ENCODE measurements at regions not wholly inside any gene's neighbourhood (a gene's known extent, or its start where the extent isn't known, plus 50 kb on each side); places are given as distances from the start of the nearest gene placed in this dataset.
"Not testable (repeated sequence)": the region's sequence is repeated elsewhere in the genome, so short reads cannot be mapped to it uniquely, and the experiment has no call there.

- CTCF ChIA-PET; dilution Hi-C loops (cut with MboI; ENCODE audit: extremely low pct_ligation_motif_present, low sequenced_read_pairs); H3K4me2 ChIP-seq (ENCODE audit: insufficient read depth, low read length); H3K4me3 ChIP-seq (replicated peaks in 1 of 3; ENCODE audit: insufficient read depth in 1 of 3, low read depth in 1 of 3, low read length in 3 of 3); H3K9ac ChIP-seq (replicated peaks; ENCODE audit: extremely low read depth, insufficient read depth, low read length); H3K9me1 ChIP-seq (replicated peaks; ENCODE audit: control insufficient read depth, extremely low read depth, insufficient read depth, low read length); H3K4me1 ChIP-seq (ENCODE audit: control insufficient read depth, extremely low read depth, insufficient read depth, low read length); H3K36me3 ChIP-seq (ENCODE audit: control insufficient read depth in 2 of 2, extremely low read depth in 1 of 2, insufficient read depth in 2 of 2, low read length in 2 of 2); H2AFZ ChIP-seq (ENCODE audit: low read depth, low read length); POLR2A ChIA-PET; H3K9me3 ChIP-seq (replicated peaks; ENCODE audit: control insufficient read depth, insufficient read depth, low read length); FAIRE-seq; DNase-seq (ENCODE audit: low read depth, low spot score); BruUV-seq (replicated peaks); intact Hi-C loops (cut with micrococcal nuclease); H4K20me1 ChIP-seq (replicated peaks; ENCODE audit: control insufficient read depth, extremely low read depth, insufficient read depth, low read length); H3K27me3 ChIP-seq (ENCODE audit: control insufficient read depth in 2 of 2, insufficient read depth in 2 of 2, low read length in 2 of 2); H3K79me2 ChIP-seq (ENCODE audit: control insufficient read depth, insufficient read depth, low read length); H3K27ac ChIP-seq (ENCODE audit: insufficient read depth, low read depth, low read length): not testable (repeated sequence)
Measured at GRCh38 chr1:120233661-120234018, 57.3 kb upstream of the SEC22B start.

DNA sequence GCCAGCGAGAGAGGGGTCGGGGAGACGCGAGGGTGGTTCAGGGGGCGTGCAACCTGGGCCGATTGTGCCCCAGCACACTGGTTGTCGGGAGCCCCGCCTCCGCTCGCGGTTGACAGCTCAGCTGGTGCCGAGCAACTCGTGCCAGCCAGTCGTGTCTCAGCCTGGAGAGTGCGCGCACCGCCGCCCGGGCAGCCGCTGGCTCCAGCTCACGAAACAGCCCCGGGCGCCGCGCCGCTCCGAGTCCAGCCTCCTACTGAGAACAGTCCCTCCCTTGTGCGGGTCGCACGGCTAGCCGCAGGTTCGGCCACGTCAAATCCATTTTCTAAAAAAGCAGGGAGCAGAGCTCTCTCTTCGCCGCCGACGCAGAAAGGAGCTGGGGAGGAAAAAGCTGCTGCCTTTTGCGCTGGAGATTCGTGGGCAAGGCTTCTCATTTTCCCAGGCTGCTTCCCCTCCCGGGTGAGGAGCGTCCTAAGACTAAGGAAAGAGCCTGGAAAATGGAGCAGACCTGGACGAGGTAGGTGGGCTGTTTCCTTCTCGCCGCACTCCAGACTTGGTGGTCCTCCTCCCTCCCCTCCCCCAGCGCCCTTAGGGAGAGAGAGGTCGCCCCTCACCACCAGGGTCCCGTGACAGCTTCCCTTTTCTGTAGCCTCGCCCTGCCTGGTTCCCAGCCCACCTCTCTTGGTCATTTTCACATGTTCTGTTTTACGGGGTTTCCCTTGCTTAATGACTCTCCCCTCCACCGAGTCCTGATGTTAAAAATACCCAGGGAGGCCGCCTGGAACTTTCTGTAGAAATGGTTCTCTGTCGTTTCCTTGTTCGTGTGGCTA lies 56.7 kb upstream of the SEC22B start:
- H3K9ac ChIP-seq (replicated peaks; ENCODE audit: extremely low read depth, insufficient read depth, low read length); H3K27ac ChIP-seq (ENCODE audit: insufficient read depth, low read depth, low read length); H4K20me1 ChIP-seq (replicated peaks; ENCODE audit: control insufficient read depth, extremely low read depth, insufficient read depth, low read length); H3K4me1 ChIP-seq (ENCODE audit: control insufficient read depth, extremely low read depth, insufficient read depth, low read length); DNase-seq (ENCODE audit: low read depth, low spot score); H3K79me2 ChIP-seq (ENCODE audit: control insufficient read depth, insufficient read depth, low read length); H3K9me1 ChIP-seq (replicated peaks; ENCODE audit: control insufficient read depth, extremely low read depth, insufficient read depth, low read length); dilution Hi-C loops (cut with MboI; ENCODE audit: extremely low pct_ligation_motif_present, low sequenced_read_pairs); H3K4me3 ChIP-seq (replicated peaks in 1 of 3; ENCODE audit: insufficient read depth in 1 of 3, low read depth in 1 of 3, low read length in 3 of 3); H3K4me2 ChIP-seq (ENCODE audit: insufficient read depth, low read length); H3K9me3 ChIP-seq (replicated peaks; ENCODE audit: control insufficient read depth, insufficient read depth, low read length); H3K27me3 ChIP-seq (ENCODE audit: control insufficient read depth in 2 of 2, insufficient read depth in 2 of 2, low read length in 2 of 2); BruUV-seq (replicated peaks); H3K36me3 ChIP-seq (ENCODE audit: control insufficient read depth in 2 of 2, extremely low read depth in 1 of 2, insufficient read depth in 2 of 2, low read length in 2 of 2); CTCF ChIA-PET; intact Hi-C loops (cut with micrococcal nuclease); H2AFZ ChIP-seq (ENCODE audit: low read depth, low read length); POLR2A ChIA-PET; FAIRE-seq: not testable (repeated sequence)

DNA sequence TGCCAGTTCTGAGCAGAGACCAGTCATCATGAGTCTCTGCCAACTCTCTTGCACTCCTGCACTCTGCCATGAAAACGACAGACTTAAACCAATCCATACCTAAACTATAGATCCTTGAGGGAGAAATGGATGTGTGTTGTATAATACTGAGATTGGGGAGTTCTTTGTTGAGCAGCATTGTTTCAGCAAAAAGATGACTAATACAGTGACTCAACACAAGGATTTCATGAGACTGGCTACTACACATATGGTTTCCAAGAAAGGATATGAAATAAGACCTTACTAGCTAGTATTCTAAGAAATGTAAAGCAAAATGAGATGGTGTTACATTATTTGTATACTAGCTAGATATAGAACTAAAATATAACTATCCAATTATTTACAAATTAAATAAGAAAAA lies 53.5 kb upstream of the SEC22B start:
- CTCF ChIA-PET; DNase-seq (ENCODE audit: low read depth, low spot score); H3K4me1 ChIP-seq (ENCODE audit: control insufficient read depth, extremely low read depth, insufficient read depth, low read length): not testable (repeated sequence)

More for the DNA sequence above, 53.5 kb upstream of the SEC22B start:
- intact Hi-C loops (cut with micrococcal nuclease); H3K36me3 ChIP-seq (ENCODE audit: control insufficient read depth in 2 of 2, extremely low read depth in 1 of 2, insufficient read depth in 2 of 2, low read length in 2 of 2); H3K9me1 ChIP-seq (replicated peaks; ENCODE audit: control insufficient read depth, extremely low read depth, insufficient read depth, low read length); BruUV-seq (replicated peaks); H3K4me3 ChIP-seq (replicated peaks in 1 of 3; ENCODE audit: insufficient read depth in 1 of 3, low read depth in 1 of 3, low read length in 3 of 3); H3K4me2 ChIP-seq (ENCODE audit: insufficient read depth, low read length); H3K27ac ChIP-seq (ENCODE audit: insufficient read depth, low read depth, low read length); dilution Hi-C loops (cut with MboI; ENCODE audit: extremely low pct_ligation_motif_present, low sequenced_read_pairs); FAIRE-seq; H2AFZ ChIP-seq (ENCODE audit: low read depth, low read length); H4K20me1 ChIP-seq (replicated peaks; ENCODE audit: control insufficient read depth, extremely low read depth, insufficient read depth, low read length); H3K9me3 ChIP-seq (replicated peaks; ENCODE audit: control insufficient read depth, insufficient read depth, low read length); H3K9ac ChIP-seq (replicated peaks; ENCODE audit: extremely low read depth, insufficient read depth, low read length); POLR2A ChIA-PET; H3K79me2 ChIP-seq (ENCODE audit: control insufficient read depth, insufficient read depth, low read length); H3K27me3 ChIP-seq (ENCODE audit: control insufficient read depth in 2 of 2, insufficient read depth in 2 of 2, low read length in 2 of 2): not testable (repeated sequence)

Small RNAs in the stretch of these regions (small RNA-seq; reads per million reads assigned to genes)
- gene RF00003 (ENCODE audit: insufficient read depth, insufficient read length, low read depth, low replicate concordance): 5.9 reads per million, percentile 44 among the genes with 10 or more reads in this experiment
